H1 (cell line): ENCODE measurements at regions not wholly inside any gene's neighbourhood (a gene's known extent, or its start where the extent isn't known, plus 50 kb on each side); places are given as distances from the start of the nearest gene placed in this dataset.

Experiments used
- CTCF ChIA-PET: fragments of 300-600 bp; sonication (Branson Sonifier 250); formaldehyde crosslinking; loops from one replicate; lab custom pipeline; 2021; ENCODE audit not compliant: partially characterized antibody; lab: Charles Lee
- POLR2A ChIA-PET: fragments of 300-600 bp; sonication (Branson Sonifier 250); formaldehyde crosslinking; loops from one replicate; lab custom pipeline; 2021; ENCODE audit warnings: inconsistent platforms; ENCODE audit not compliant: partially characterized antibody; lab: Charles Lee
- DNase-seq, 2 experiments: peaks; one replicate each; pipeline versions ENCODE4 v3.0.0 to v3.0.0-alpha.2; 2010 to 2022; ENCODE audit warnings: low spot score in 2 of 2, low read depth in 1 of 2, mixed read lengths in 1 of 2
- FAIRE-seq: peaks from 2 replicates; lab custom pipeline; 2011; peaks lifted over from hg19 to GRCh38; lab: Jason Lieb, UNC
- H2AFZ ChIP-seq: 2 replicates; pipeline ENCODE4 v1.8.1; 2012; ENCODE audit warnings: low read length, inconsistent platforms
- H2AK5ac ChIP-seq: 2 replicates; pipeline ENCODE4 v1.6.1; 2013; ENCODE audit warnings: low read depth, low read length
- H2BK120ac ChIP-seq: replicated peaks from 2 replicates; pipeline ENCODE3; 2013; ENCODE audit warnings: low read depth, low read length, inconsistent platforms
- H2BK12ac ChIP-seq: 2 replicates; pipeline ENCODE4 v1.6.1; 2013; ENCODE audit warnings: low read depth, low read length
- H2BK15ac ChIP-seq: 2 replicates; pipeline ENCODE4 v1.6.1; 2013; ENCODE audit warnings: low read length
- H2BK20ac ChIP-seq: 2 replicates; pipeline ENCODE4 v1.6.1; 2013; ENCODE audit warnings: low read length
- H2BK5ac ChIP-seq: 2 replicates; pipeline ENCODE4 v1.6.1; 2013; ENCODE audit warnings: low read depth, low read length
- H3K14ac ChIP-seq: 2 replicates; pipeline ENCODE4 v1.6.1; 2013; ENCODE audit warnings: inconsistent platforms; ENCODE audit not compliant: insufficient read length
- H3K18ac ChIP-seq: 2 replicates; pipeline ENCODE4 v1.6.1; 2013; ENCODE audit warnings: low read length; ENCODE audit errors: extremely low read depth
- H3K23ac ChIP-seq: 2 replicates; pipeline ENCODE4 v1.6.1; 2013; ENCODE audit warnings: inconsistent platforms; ENCODE audit not compliant: insufficient read length
- H3K23me2 ChIP-seq: 2 replicates; pipeline ENCODE4 v1.6.1; 2013; ENCODE audit warnings: low read depth, low read length
- H3K27ac ChIP-seq: 2 replicates; pipeline ENCODE4 v1.6.1; 2011; ENCODE audit warnings: low read depth, low read length, inconsistent platforms
- H3K27me3 ChIP-seq, 4 experiments: replicated peaks in 1 of 4; 1 replicate in 1 of 4; 2 replicates in 3 of 4; pipeline versions ENCODE4 v1.6.1 to v1.8.1; 2011 to 2013; ENCODE audit warnings: low read length in 3 of 4, mild to moderate bottlenecking in 3 of 4, inconsistent platforms in 2 of 4, mixed read lengths in 2 of 4, moderate library complexity in 1 of 4; ENCODE audit not compliant: control insufficient read depth in 3 of 4, insufficient read depth in 3 of 4; ENCODE audit errors: extremely low read depth in 1 of 4
- H3K36me3 ChIP-seq, 4 experiments: 2 replicates each; pipeline versions ENCODE4 v1.6.1 to v1.8.1; 2011 to 2013; ENCODE audit warnings: mild to moderate bottlenecking in 4 of 4, low read length in 3 of 4, moderate library complexity in 2 of 4, control low read depth in 1 of 4, inconsistent platforms in 1 of 4; ENCODE audit not compliant: insufficient read depth in 4 of 4, control insufficient read depth in 2 of 4
- H3K4ac ChIP-seq: replicated peaks from 2 replicates; pipeline ENCODE3; 2013; ENCODE audit warnings: low read length, low read depth, mixed read lengths, inconsistent platforms; ENCODE audit not compliant: insufficient read length
- H3K4me1 ChIP-seq, 4 experiments: replicated peaks in 1 of 4; 1 replicate in 1 of 4; 2 replicates in 3 of 4; pipeline versions ENCODE4 v1.6.1 to v1.8.1; 2011 to 2013; ENCODE audit warnings: low read length in 3 of 4, inconsistent platforms in 2 of 4, mixed read lengths in 1 of 4; ENCODE audit not compliant: insufficient read depth in 4 of 4, control insufficient read depth in 3 of 4
- H3K4me2 ChIP-seq, 2 experiments: 2 replicates each; pipeline versions ENCODE4 v1.6.1 to v1.8.1; 2011 to 2013; ENCODE audit warnings: low read depth in 2 of 2, low read length in 2 of 2, control low read depth in 1 of 2, inconsistent platforms in 1 of 2, mild to moderate bottlenecking in 1 of 2; ENCODE audit not compliant: insufficient read depth in 1 of 2
- H3K4me3 ChIP-seq, 4 experiments: fragments of 200-600, 300-600 bp in 1 of 4; sonication (generic), shearing (Covaris generic), sonication (Bioruptor Twin) in 1 of 4; 2 replicates each; pipeline versions ENCODE4 v1.5.1 to v1.8.1; 2011 to 2016; ENCODE audit warnings: low read length in 4 of 4, low read depth in 3 of 4, control low read depth in 2 of 4, inconsistent platforms in 2 of 4, mild to moderate bottlenecking in 2 of 4, mixed read lengths in 1 of 4, moderate library complexity in 1 of 4; ENCODE audit not compliant: insufficient read depth in 2 of 4; ENCODE audit errors: extremely low read depth in 1 of 4
- H3K56ac ChIP-seq: replicated peaks from 2 replicates; pipeline ENCODE3; 2013; ENCODE audit warnings: low read depth, mild to moderate bottlenecking, mixed read lengths, low read length, inconsistent platforms; ENCODE audit not compliant: insufficient read length
- H3K79me1 ChIP-seq: 2 replicates; pipeline ENCODE4 v1.6.1; 2013; ENCODE audit warnings: low read depth, low read length, control low read depth
- H3K79me2 ChIP-seq, 2 experiments: 2 replicates each; pipeline versions ENCODE4 v1.6.1 to v1.8.1; 2012 to 2013; ENCODE audit warnings: low read length in 2 of 2, mild to moderate bottlenecking in 2 of 2, inconsistent platforms in 1 of 2; ENCODE audit not compliant: insufficient read depth in 2 of 2, control insufficient read depth in 1 of 2
- H3K9ac ChIP-seq, 4 experiments: replicated peaks in 1 of 4; 1 replicate in 1 of 4; 2 replicates in 3 of 4; pipeline versions ENCODE4 v1.6.1 to v1.8.1; 2011 to 2013; ENCODE audit warnings: low read depth in 3 of 4, low read length in 3 of 4, control low read depth in 2 of 4, mild to moderate bottlenecking in 2 of 4, moderate library complexity in 2 of 4, inconsistent platforms in 1 of 4; ENCODE audit errors: extremely low read depth in 1 of 4
- H3K9me3 ChIP-seq, 2 experiments: 2 replicates each; pipeline versions ENCODE4 v1.6.1 to v1.8.1; 2012 to 2013; ENCODE audit warnings: mild to moderate bottlenecking in 2 of 2, moderate library complexity in 2 of 2, control low read depth in 1 of 2, inconsistent platforms in 1 of 2, low read depth in 1 of 2, low read length in 1 of 2, mixed read lengths in 1 of 2; ENCODE audit not compliant: insufficient read depth in 2 of 2
- H4K20me1 ChIP-seq, 2 experiments: replicated peaks in 1 of 2; 2 replicates each; pipeline versions ENCODE3 to v1.8.1; 2011 to 2013; ENCODE audit warnings: inconsistent platforms in 2 of 2, low read length in 2 of 2, mild to moderate bottlenecking in 1 of 2; ENCODE audit not compliant: insufficient read depth in 2 of 2, control insufficient read depth in 1 of 2
- H4K5ac ChIP-seq: 2 replicates; pipeline ENCODE4 v1.6.1; 2013; ENCODE audit warnings: low read length, low read depth, mixed read lengths, inconsistent platforms; ENCODE audit not compliant: insufficient read length
- H4K8ac ChIP-seq: 2 replicates; pipeline ENCODE4 v1.8.0; 2013; ENCODE audit warnings: mild to moderate bottlenecking, moderate library complexity, low read length, inconsistent platforms; ENCODE audit not compliant: insufficient read depth; ENCODE audit errors: extremely low read depth
- H4K91ac ChIP-seq: replicated peaks from 2 replicates; pipeline ENCODE3; 2013; ENCODE audit warnings: low read length, mixed read lengths, inconsistent platforms; ENCODE audit not compliant: insufficient read length
- CBX5 ChIP-seq: fragments of 300-800, 300-1000 bp; sonication (generic); IDR thresholded peaks from 2 replicates; pipeline ENCODE4 v1.7.1; 2016; ENCODE audit warnings: antibody characterized with exemption, low read length, low read depth
- FOSL1 ChIP-seq: IDR thresholded peaks from 2 replicates; pipeline ENCODE4 v1.6.1; 2011; ENCODE audit warnings: mild to moderate bottlenecking, low read depth, low read length, moderate library complexity; ENCODE audit not compliant: insufficient read depth
- HDAC2 ChIP-seq, 2 experiments: fragments of 300-600 bp in 1 of 2; sonication (generic) in 1 of 2; IDR thresholded peaks; 2 replicates each; pipeline ENCODE4 v1.6.1; 2011 to 2012; ENCODE audit warnings: low read depth in 2 of 2, low read length in 2 of 2, mild to moderate bottlenecking in 2 of 2, moderate library complexity in 2 of 2, borderline replicate concordance in 1 of 2, inconsistent platforms in 1 of 2
- KDM5A ChIP-seq: fragments of 200-600 bp; IDR thresholded peaks from 2 replicates; pipeline ENCODE4 v1.7.1; 2012; ENCODE audit warnings: mild to moderate bottlenecking, low read length, inconsistent platforms, mixed read lengths
- POLR2A ChIP-seq, 2 experiments: IDR thresholded peaks; 1 replicate in 1 of 2; 2 replicates in 1 of 2; pipeline ENCODE4 v1.6.1; 2011; ENCODE audit warnings: low read depth in 2 of 2, low read length in 2 of 2, mild to moderate bottlenecking in 2 of 2; ENCODE audit errors: control extremely low read depth in 1 of 2
- POU5F1 ChIP-seq: IDR thresholded peaks from 2 replicates; pipeline ENCODE4 v1.6.1; 2011; ENCODE audit warnings: low read depth, mild to moderate bottlenecking, low read length, moderate library complexity
- TAF1 ChIP-seq: IDR thresholded peaks from 2 replicates; pipeline ENCODE4 v1.6.1; 2011; ENCODE audit warnings: mild to moderate bottlenecking, low read depth, low read length
- WGBS, 2 experiments: shearing (Covaris generic) in 1 of 2; methylation state at CpG; one replicate each; pipeline versions ENCODE4 v1.1.6 to v1.1.7; 2013 to 2015; ENCODE audit warnings: low lambda C conversion rate in 2 of 2, mixed read lengths in 2 of 2, inconsistent platforms in 1 of 2, low coverage in 1 of 2, missing lambda C conversion rate in 1 of 2; ENCODE audit not compliant: insufficient replicate concordance in 2 of 2, insufficient coverage in 1 of 2, insufficient read length in 1 of 2; ENCODE audit errors: extremely low coverage in 1 of 2, missing lambda C conversion rate in 1 of 2; 5-methylcytosine and 5-hydroxymethylcytosine counted together

- Histone ChIP-seq H3K4me2 (no peak overlapping the region), H2BK5ac (no peak overlapping the region), H2BK120ac (no peak overlapping the region), H2BK12ac (no peak overlapping the region), H3K56ac (no peak overlapping the region), H3K23ac (no peak overlapping the region), H2AFZ (no peak overlapping the region), H3K36me3 (no peaks in the 10 kb centered on the region), H3K27me3 (no peaks in the 10 kb centered on the region), H3K23me2 (no peaks in the 10 kb centered on the region), H3K9me3 (no peaks in the 10 kb centered on the region), H2AK5ac (no peak overlapping the region), H2BK15ac (no peak overlapping the region), H4K20me1 (no peaks in the 10 kb centered on the region), H4K91ac (no peak overlapping the region), H4K5ac (no peak overlapping the region), H3K27ac (no peak overlapping the region), H3K4me1 (no peaks in the 10 kb centered on the region), H3K79me2 (no peaks in the 10 kb centered on the region), H3K18ac (no peak overlapping the region), H3K4ac (no peak overlapping the region), H3K14ac (no peak overlapping the region), H3K79me1 (no peaks in the 10 kb centered on the region), H2BK20ac (no peak overlapping the region)
- POLR2A ChIA-PET = no interaction called here
- DNase-seq (no peak), FAIRE-seq (no peak)
- CTCF ChIA-PET = interaction anchor here (0.7 to 1.0 kb wide), 2 partner anchors 9 to 572 kb away, joined by 3 to 4 read pairs; no protein-coding TSS in a partner anchor
- WGBS, 2 experiments = 98% methylated on average over 4 of the region's 4 CpGs; no CpG with 5 or more reads in 1 of the 2 experiments
- no peak for TF ChIP-seq POLR2A (IDR thresholded peaks at IDR 0.05; ENCODE audit: control extremely low read depth in 1 of 2, low read depth in 2 of 2, low read length in 2 of 2)
- TF ChIP-seq FOSL1 = no peak
- no peak for TF ChIP-seq TAF1
- TF ChIP-seq KDM5A = no peak
- no peak for TF ChIP-seq HDAC2 (IDR thresholded peaks at IDR 0.05; ENCODE audit: borderline replicate concordance in 1 of 2, low read depth in 2 of 2, low read length in 2 of 2)
- no peak for TF ChIP-seq POU5F1
- TF ChIP-seq CBX5 = no peak
- TF ChIP-seq, all 59 proteins: peak for 0
- Histone ChIP-seq H3K4me3 (no peak overlapping the region), H4K8ac (no peak overlapping the region), H3K9ac (no peak overlapping the region)
Measured at GRCh38 chr1:195185321-195185720, 1422.9 kb downstream of the KCNT2 start.
